B cell (primary cell): ENCODE measurements at regions not wholly inside any gene's neighbourhood (a gene's known extent, or its start where the extent isn't known, plus 50 kb on each side); places are given as distances from the start of the nearest gene placed in this dataset.

ENCODE experiments used
- ATAC-seq: fragments of 200-7000 bp; cut with Tn5 transposase; one replicate; pipeline ENCODE4 v1.10.0; 2021; ENCODE audit warnings: low read depth, mild to moderate bottlenecking, moderate number of reproducible peaks, moderate library complexity
- CTCF ChIA-PET: fragments of 350-600 bp; sonication (Branson Sonifier 250); formaldehyde crosslinking; loops from one replicate; lab custom pipeline; 2021; ENCODE audit warnings: antibody characterized with exemption, inconsistent platforms; lab: Charles Lee
- POLR2A ChIA-PET: fragments of 350-600 bp; sonication (Branson Sonifier 250); formaldehyde crosslinking; loops from one replicate; lab custom pipeline; 2021; ENCODE audit warnings: antibody characterized with exemption; lab: Charles Lee
- DNase-seq: peaks from one replicate; pipeline ENCODE4 v3.0.0; 2013
- H2AFZ ChIP-seq: 2 replicates; pipeline ENCODE4 v1.6.1; 2012; ENCODE audit warnings: mild to moderate bottlenecking, low read depth, low read length; ENCODE audit not compliant: insufficient read depth, poor library complexity, severe bottlenecking
- H3K27ac ChIP-seq, 2 donors: 1 replicate in 1 of 2; 2 replicates in 1 of 2; pipeline ENCODE4 v1.5.1; 2012 to 2013; ENCODE audit warnings: low read length in 2 of 2, mild to moderate bottlenecking in 2 of 2, moderate library complexity in 1 of 2
- H3K27me3 ChIP-seq, 4 experiments: fragments of 200-600 bp in 1 of 4; sonication (generic) in 1 of 4; replicated peaks in 1 of 4; 1 replicate in 2 of 4; 2 replicates in 2 of 4; pipeline versions ENCODE4 v1.6.1 to v1.7.0; 2013 to 2016; ENCODE audit warnings: low read length in 3 of 4, mild to moderate bottlenecking in 2 of 4, mixed read lengths in 1 of 4, moderate library complexity in 1 of 4; ENCODE audit not compliant: insufficient read depth in 4 of 4, control insufficient read depth in 3 of 4; ENCODE audit errors: control extremely low read depth in 1 of 4
- H3K36me3 ChIP-seq, 2 experiments: replicated peaks in 1 of 2; 1 replicate in 1 of 2; 2 replicates in 1 of 2; pipeline versions ENCODE4 v1.6.1 to v1.7.1; 2013; ENCODE audit warnings: low read length in 1 of 2; ENCODE audit not compliant: insufficient read depth in 2 of 2, control insufficient read depth in 1 of 2; ENCODE audit errors: control extremely low read depth in 1 of 2, extremely low read depth in 1 of 2
- H3K4me1 ChIP-seq, 2 donors: fragments of 200-600 bp in 1 of 2; sonication (generic) in 1 of 2; 1 replicate in 1 of 2; 2 replicates in 1 of 2; pipeline versions ENCODE4 v1.5.1 to v1.6.1; 2013 to 2017; ENCODE audit warnings: low read length in 2 of 2; ENCODE audit not compliant: control insufficient read depth in 2 of 2, insufficient read depth in 2 of 2
- H3K4me2 ChIP-seq: replicated peaks from 2 replicates; pipeline ENCODE3; 2012; ENCODE audit warnings: mild to moderate bottlenecking, low read depth, low read length; ENCODE audit not compliant: poor library complexity, severe bottlenecking
- H3K4me3 ChIP-seq, 5 experiments: fragments of 200-600 bp in 1 of 5; sonication (generic) in 1 of 5; 1 replicate in 3 of 5; 2 replicates in 2 of 5; pipeline versions ENCODE4 v1.5.1 to v1.7.0; 2011 to 2016; ENCODE audit warnings: low read length in 4 of 5, mild to moderate bottlenecking in 4 of 5, low read depth in 2 of 5, control low read depth in 1 of 5, moderate library complexity in 1 of 5; ENCODE audit not compliant: insufficient read depth in 1 of 5; ENCODE audit errors: control extremely low read depth in 1 of 5, extremely low read depth in 1 of 5
- H3K79me2 ChIP-seq: fragments of 200-600 bp; sonication (generic); one replicate; pipeline ENCODE4 v1.6.0; 2016; ENCODE audit warnings: low read length; ENCODE audit not compliant: control insufficient read depth, insufficient read depth
- H3K9ac ChIP-seq: fragments of 200-600 bp; sonication (generic); 2 replicates; pipeline ENCODE4 v1.6.1; 2017; ENCODE audit warnings: mild to moderate bottlenecking, low read length, moderate library complexity
- H3K9me3 ChIP-seq, 3 donors: one replicate each; pipeline versions ENCODE4 v1.6.1 to v1.7.1; 2013; ENCODE audit warnings: low read length in 2 of 3; ENCODE audit not compliant: control insufficient read depth in 2 of 3, insufficient read depth in 1 of 3; ENCODE audit errors: control extremely low read depth in 1 of 3
- H4K20me1 ChIP-seq: 2 replicates; pipeline ENCODE4 v1.6.0; 2012; ENCODE audit warnings: mild to moderate bottlenecking, low read length; ENCODE audit not compliant: insufficient read depth, control insufficient read depth, poor library complexity, severe bottlenecking
- H3K27ac Mint-ChIP-seq: one replicate; pipeline ENCODE4 v1.8.0; 2021; ENCODE audit warnings: mixed read lengths
- H3K27me3 Mint-ChIP-seq: one replicate; pipeline ENCODE4 v1.8.0; 2021; ENCODE audit warnings: mixed read lengths
- H3K4me1 Mint-ChIP-seq: one replicate; pipeline ENCODE4 v1.8.0; 2021; ENCODE audit warnings: mixed read lengths
- H3K4me3 Mint-ChIP-seq: one replicate; pipeline ENCODE4 v1.8.0; 2021; ENCODE audit warnings: mixed read lengths
- H3K9me3 Mint-ChIP-seq: one replicate; pipeline ENCODE4 v1.8.0; 2022; ENCODE audit warnings: mixed read lengths; ENCODE audit not compliant: insufficient read depth
- CTCF ChIP-seq: fragments of 200-600 bp; IDR thresholded peaks from one replicate; pipeline ENCODE4 v1.8.0; 2022; ENCODE audit warnings: antibody characterized with exemption, mild to moderate bottlenecking
- EZH2 ChIP-seq: IDR thresholded peaks from 2 replicates; pipeline ENCODE4 v1.6.1; 2012; ENCODE audit warnings: borderline replicate concordance, low read depth, mild to moderate bottlenecking, moderate library complexity, low read length; ENCODE audit not compliant: insufficient read depth, poor library complexity, severe bottlenecking
- WGBS: methylation state at CpG from one replicate; pipeline ENCODE4 v1.1.5; 2013; ENCODE audit warnings: missing lambda C conversion rate; ENCODE audit not compliant: insufficient coverage; 5-methylcytosine and 5-hydroxymethylcytosine counted together
- intact Hi-C: fragments of 100-400 bp; cut with micrococcal nuclease; formaldehyde crosslinking; loops from one replicate; pipeline ENCODE4 v1.10.0; 2022

GRCh38 chr15:95471690-95472086 is 858.8 kb upstream of the NR2F2 start:
- Histone ChIP-seq H3K36me3 (no peaks in the 10 kb centered on the region), H3K9ac (no peak overlapping the region), H3K4me1 (no peaks in the 10 kb centered on the region), H3K27ac (no peak overlapping the region), H3K79me2 (no peaks in the 10 kb centered on the region), H2AFZ (no peak overlapping the region), H3K4me3 (no peak overlapping the region), H4K20me1 (no peaks in the 10 kb centered on the region), H3K4me2 (no peak overlapping the region), H3K9me3 (peaks cover 0 to 5% (median 0%) of the 10 kb centered on the region in 3 donors), H3K27me3 (no peaks in the 10 kb centered on the region)
- TF ChIP-seq CTCF = no peak
- no peak for TF ChIP-seq EZH2
- H3K27me3 Mint-ChIP-seq = no peaks in the 10 kb centered on the region
- H3K9me3 Mint-ChIP-seq = peaks cover 3% of the 10 kb centered on the region
- ChIA-PET POLR2A (no interaction called here), CTCF (no interaction called here)
- H3K4me1 Mint-ChIP-seq = no peaks in the 10 kb centered on the region
- ATAC-seq (no peak), DNase-seq (no peak)
- H3K4me3 Mint-ChIP-seq = no peak overlapping the region
- WGBS = no CpG with 5 or more reads among the region's 5 CpGs
- H3K27ac Mint-ChIP-seq = no peak overlapping the region
- intact Hi-C loops = no loop called here

- intact Hi-C loops = no loop called here
- no peak overlapping the region for H3K9ac ChIP-seq
Observed at GRCh38 chr15:95475067-95475466, 855.4 kb upstream of the NR2F2 start.

More at GRCh38 chr15:95475067-95475466, 855.4 kb upstream of the NR2F2 start:
- Histone ChIP-seq H3K4me2 (no peak overlapping the region), H3K79me2 (no peaks in the 10 kb centered on the region), H2AFZ (no peak overlapping the region), H3K27ac (no peak overlapping the region), H3K27me3 (no peaks in the 10 kb centered on the region), H4K20me1 (no peaks in the 10 kb centered on the region), H3K9me3 (no peaks in the 10 kb centered on the region), H3K36me3 (no peaks in the 10 kb centered on the region), H3K4me3 (no peak overlapping the region), H3K4me1 (no peaks in the 10 kb centered on the region)
- TF ChIP-seq EZH2 (no peak), CTCF (no peak)
- ChIA-PET CTCF (no interaction called here), POLR2A (no interaction called here)
- ATAC-seq (no peak), DNase-seq (no peak)
- Mint-ChIP-seq H3K4me1 (no peaks in the 10 kb centered on the region), H3K4me3 (no peak overlapping the region), H3K27ac (no peak overlapping the region), H3K9me3 (no peaks in the 10 kb centered on the region), H3K27me3 (no peaks in the 10 kb centered on the region)
- WGBS = 100% methylated on average over 1 of the region's 5 CpGs
